ENCODE measurements at regions not wholly inside any gene's neighbourhood (a gene's known extent, or its start where the extent isn't known, plus 50 kb on each side); places are given as distances from the start of the nearest gene placed in this dataset.

DNA sequence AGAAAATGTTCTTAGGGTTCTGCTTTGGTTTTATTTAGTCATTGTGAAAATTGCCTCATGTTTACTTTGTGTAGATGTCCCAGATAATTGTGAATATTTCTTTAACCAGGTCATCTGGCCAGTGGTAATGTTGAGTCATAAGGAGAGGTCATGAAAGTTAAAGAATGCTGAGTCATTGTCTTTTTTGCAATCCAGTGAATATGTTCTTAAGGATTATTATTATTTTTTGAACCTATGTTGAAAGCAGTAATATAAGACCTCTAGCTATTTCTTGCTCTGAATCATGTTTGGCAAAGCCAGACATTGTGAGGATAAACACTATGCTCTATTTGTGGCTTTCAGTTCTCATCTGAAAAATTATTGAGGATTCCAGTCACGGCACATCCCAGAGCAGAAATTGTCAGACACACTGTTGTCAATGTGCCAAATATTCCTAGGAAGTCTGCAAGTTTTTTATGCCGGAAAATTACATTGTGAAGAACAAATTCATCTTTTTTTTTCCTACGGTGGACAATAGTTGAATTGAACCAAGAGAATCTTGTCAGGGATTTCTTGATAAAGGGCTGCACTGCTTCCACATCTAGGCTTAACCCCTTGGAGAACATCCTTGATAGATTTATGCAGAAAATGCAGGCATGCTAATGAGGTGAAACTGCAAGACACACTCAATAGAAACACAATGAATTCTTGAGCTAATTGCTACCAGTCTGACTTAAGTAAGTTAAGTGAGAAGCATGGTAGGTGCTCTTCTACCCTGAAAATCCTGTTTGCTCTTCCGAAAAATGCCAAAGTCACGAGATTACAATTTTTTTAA is 369.6 kb downstream of the ATP23 start:
- no peak overlapping the region for H3K27ac ChIP-seq (ENCODE audit: low read depth, low read length)
- H3K4me1 ChIP-seq (ENCODE audit: control insufficient read depth, low read length): no peaks in the 10 kb centered on the region
- no peaks in the 10 kb centered on the region for H3K9me2 ChIP-seq (replicated peaks; ENCODE audit: control insufficient read depth, low read length)
- H3K27me3 ChIP-seq (ENCODE audit: control insufficient read depth, low read length): no peaks in the 10 kb centered on the region
- H3F3A ChIP-seq (ENCODE audit: control insufficient read depth, insufficient read depth): no peaks in the 10 kb centered on the region
- TF ChIP-seq CTCF (IDR thresholded peaks at IDR 0.05; ENCODE audit: low read depth, low read length, poor library complexity, severe bottlenecking) (no peak), EZH2phosphoT487 (IDR thresholded peaks at IDR 0.05; ENCODE audit: borderline replicate concordance, low read length) (no peak)
- no peaks in the 10 kb centered on the region for H3K36me3 ChIP-seq (ENCODE audit: control insufficient read depth, low read length)
- no peak overlapping the region for H3K4me3 ChIP-seq (ENCODE audit: low read length)
- H3K4me2 ChIP-seq (ENCODE audit: low read length): no peak overlapping the region
- H3K79me2 ChIP-seq (ENCODE audit: control insufficient read depth, low read length): no peaks in the 10 kb centered on the region
- no peaks in the 10 kb centered on the region for H4K20me1 ChIP-seq (ENCODE audit: control insufficient read depth, insufficient read depth, low read depth, low read length)
- no peaks in the 10 kb centered on the region for H3K9me3 ChIP-seq (ENCODE audit: control insufficient read depth, insufficient read depth, low read length)

GRCh38 chr12:58313091-58313855 is 371.9 kb downstream of the ATP23 start:
- Histone ChIP-seq H3K27ac (ENCODE audit: low read depth, low read length) (no peak overlapping the region), H3K4me3 (ENCODE audit: low read length) (no peak overlapping the region), H3K9me3 (ENCODE audit: control insufficient read depth, insufficient read depth, low read length) (no peaks in the 10 kb centered on the region), H3K79me2 (ENCODE audit: control insufficient read depth, low read length) (no peaks in the 10 kb centered on the region), H3K27me3 (ENCODE audit: control insufficient read depth, low read length) (no peaks in the 10 kb centered on the region), H3F3A (ENCODE audit: control insufficient read depth, insufficient read depth) (no peaks in the 10 kb centered on the region), H3K36me3 (ENCODE audit: control insufficient read depth, low read length) (no peaks in the 10 kb centered on the region), H3K9me2 (replicated peaks; ENCODE audit: control insufficient read depth, low read length) (no peaks in the 10 kb centered on the region), H4K20me1 (ENCODE audit: control insufficient read depth, insufficient read depth, low read depth, low read length) (no peaks in the 10 kb centered on the region), H3K4me1 (ENCODE audit: control insufficient read depth, low read length) (no peaks in the 10 kb centered on the region), H3K4me2 (ENCODE audit: low read length) (no peak overlapping the region)
- TF ChIP-seq CTCF (IDR thresholded peaks at IDR 0.05; ENCODE audit: low read depth, low read length, poor library complexity, severe bottlenecking): no peak
- no peak for TF ChIP-seq EZH2phosphoT487 (IDR thresholded peaks at IDR 0.05; ENCODE audit: borderline replicate concordance, low read length)

- no peaks in the 10 kb centered on the region for H3K27me3 ChIP-seq (ENCODE audit: control insufficient read depth, low read length)
- no peaks in the 10 kb centered on the region for H3K36me3 ChIP-seq (ENCODE audit: control insufficient read depth, low read length)
- no peak overlapping the region for H3K27ac ChIP-seq (ENCODE audit: low read depth, low read length)
- H3K4me3 ChIP-seq (ENCODE audit: low read length): no peak overlapping the region
- H4K20me1 ChIP-seq (ENCODE audit: control insufficient read depth, insufficient read depth, low read depth, low read length): no peaks in the 10 kb centered on the region
- H3K4me1 ChIP-seq (ENCODE audit: control insufficient read depth, low read length): no peaks in the 10 kb centered on the region
- no peaks in the 10 kb centered on the region for H3K79me2 ChIP-seq (ENCODE audit: control insufficient read depth, low read length)
- H3K4me2 ChIP-seq (ENCODE audit: low read length): no peak overlapping the region
- no peaks in the 10 kb centered on the region for H3K9me3 ChIP-seq (ENCODE audit: control insufficient read depth, insufficient read depth, low read length)
- no peaks in the 10 kb centered on the region for H3K9me2 ChIP-seq (replicated peaks; ENCODE audit: control insufficient read depth, low read length)
- no peaks in the 10 kb centered on the region for H3F3A ChIP-seq (ENCODE audit: control insufficient read depth, insufficient read depth)
- TF ChIP-seq EZH2phosphoT487 (IDR thresholded peaks at IDR 0.05; ENCODE audit: borderline replicate concordance, low read length) (no peak), CTCF (IDR thresholded peaks at IDR 0.05; ENCODE audit: low read depth, low read length, poor library complexity, severe bottlenecking) (no peak)
These were observed 373.2 kb downstream of the ATP23 start for GRCh38 chr12:58314610-58315009.

Measured in DOHH2 (cell line).